ENCODE measurements at regions not wholly inside any gene's neighbourhood (a gene's known extent, or its start where the extent isn't known, plus 50 kb on each side); places are given as distances from the start of the nearest gene placed in this dataset.

DNA sequence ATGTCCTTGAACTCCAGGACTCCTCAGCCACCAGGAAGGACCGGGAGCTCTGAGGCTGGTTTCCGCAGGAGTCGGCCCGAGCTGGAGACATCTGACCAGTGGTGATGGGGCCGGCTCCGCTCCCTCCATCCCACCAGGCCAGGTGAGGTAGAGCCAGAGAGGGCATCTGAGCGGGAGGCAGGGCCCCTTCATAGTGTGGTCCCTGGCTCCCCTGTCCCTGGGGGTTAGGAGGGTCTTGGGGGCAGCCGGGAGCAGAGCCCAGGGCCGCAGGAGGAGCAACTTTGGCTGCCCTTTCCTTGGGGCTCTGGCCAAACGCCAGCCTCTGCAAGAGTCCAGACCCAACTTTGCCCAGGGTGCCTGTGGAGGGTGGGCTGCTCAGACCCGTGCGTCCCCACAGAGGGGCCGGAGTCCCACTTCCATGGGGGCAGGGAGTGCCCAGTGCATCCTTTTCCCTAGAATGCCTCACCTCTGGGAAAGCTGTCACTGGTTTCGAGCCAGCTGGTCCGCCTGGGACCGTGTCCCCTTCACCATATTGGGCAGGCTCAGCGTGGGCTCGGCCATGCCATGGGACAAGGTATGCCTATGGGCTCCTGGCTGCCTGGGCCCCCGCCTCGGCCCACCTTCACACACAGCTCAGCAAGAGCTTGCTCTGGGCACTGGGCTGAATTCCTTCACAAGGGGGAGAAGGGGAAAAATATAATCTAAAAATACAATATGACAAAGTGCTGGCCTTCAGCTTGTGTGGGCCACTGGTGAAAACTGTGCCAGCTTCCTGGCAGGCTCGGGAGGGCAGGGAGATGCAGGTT, 148.6 kb downstream of the TWIST2 start:
- TF ChIP-seq ZNF2 (tag by site-specific recombination; IDR thresholded peaks at IDR 0.05) (no peak), ZFP37 (tag by site-specific recombination; IDR thresholded peaks at IDR 0.05) (no peak), SETDB1 (IDR thresholded peaks at IDR 0.05; ENCODE audit: insufficient read length, low read length) (no peak), ZNF23 (tag by site-specific recombination; IDR thresholded peaks at IDR 0.05; ENCODE audit: borderline replicate concordance) (no peak), MYNN (tag by site-specific recombination; IDR thresholded peaks at IDR 0.05; ENCODE audit: borderline replicate concordance) (no peak), ZNF623 (tag by site-specific recombination; IDR thresholded peaks at IDR 0.05) (no peak), TCF7L2 (IDR thresholded peaks at IDR 0.05; ENCODE audit: borderline replicate concordance, low read depth, low read length) (no peak), BCL11A (tag by site-specific recombination; IDR thresholded peaks at IDR 0.05; ENCODE audit: low read depth) (no peak), ZNF19 (tag by site-specific recombination; IDR thresholded peaks at IDR 0.05; ENCODE audit: low read depth) (no peak)
- TF ChIP-seq, protein P1, sequence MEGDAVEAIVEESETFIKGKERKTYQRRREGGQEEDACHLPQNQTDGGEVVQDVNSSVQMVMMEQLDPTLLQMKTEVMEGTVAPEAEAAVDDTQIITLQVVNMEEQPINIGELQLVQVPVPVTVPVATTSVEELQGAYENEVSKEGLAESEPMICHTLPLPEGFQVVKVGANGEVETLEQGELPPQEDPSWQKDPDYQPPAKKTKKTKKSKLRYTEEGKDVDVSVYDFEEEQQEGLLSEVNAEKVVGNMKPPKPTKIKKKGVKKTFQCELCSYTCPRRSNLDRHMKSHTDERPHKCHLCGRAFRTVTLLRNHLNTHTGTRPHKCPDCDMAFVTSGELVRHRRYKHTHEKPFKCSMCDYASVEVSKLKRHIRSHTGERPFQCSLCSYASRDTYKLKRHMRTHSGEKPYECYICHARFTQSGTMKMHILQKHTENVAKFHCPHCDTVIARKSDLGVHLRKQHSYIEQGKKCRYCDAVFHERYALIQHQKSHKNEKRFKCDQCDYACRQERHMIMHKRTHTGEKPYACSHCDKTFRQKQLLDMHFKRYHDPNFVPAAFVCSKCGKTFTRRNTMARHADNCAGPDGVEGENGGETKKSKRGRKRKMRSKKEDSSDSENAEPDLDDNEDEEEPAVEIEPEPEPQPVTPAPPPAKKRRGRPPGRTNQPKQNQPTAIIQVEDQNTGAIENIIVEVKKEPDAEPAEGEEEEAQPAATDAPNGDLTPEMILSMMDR (tag by site-specific recombination; IDR thresholded peaks at IDR 0.05), result no peak
- TF ChIP-seq, protein P2, sequence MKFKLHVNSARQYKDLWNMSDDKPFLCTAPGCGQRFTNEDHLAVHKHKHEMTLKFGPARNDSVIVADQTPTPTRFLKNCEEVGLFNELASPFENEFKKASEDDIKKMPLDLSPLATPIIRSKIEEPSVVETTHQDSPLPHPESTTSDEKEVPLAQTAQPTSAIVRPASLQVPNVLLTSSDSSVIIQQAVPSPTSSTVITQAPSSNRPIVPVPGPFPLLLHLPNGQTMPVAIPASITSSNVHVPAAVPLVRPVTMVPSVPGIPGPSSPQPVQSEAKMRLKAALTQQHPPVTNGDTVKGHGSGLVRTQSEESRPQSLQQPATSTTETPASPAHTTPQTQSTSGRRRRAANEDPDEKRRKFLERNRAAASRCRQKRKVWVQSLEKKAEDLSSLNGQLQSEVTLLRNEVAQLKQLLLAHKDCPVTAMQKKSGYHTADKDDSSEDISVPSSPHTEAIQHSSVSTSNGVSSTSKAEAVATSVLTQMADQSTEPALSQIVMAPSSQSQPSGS (tag by site-specific recombination; IDR thresholded peaks at IDR 0.05; ENCODE audit: low read depth), result no peak
- TF ChIP-seq, protein P3, sequence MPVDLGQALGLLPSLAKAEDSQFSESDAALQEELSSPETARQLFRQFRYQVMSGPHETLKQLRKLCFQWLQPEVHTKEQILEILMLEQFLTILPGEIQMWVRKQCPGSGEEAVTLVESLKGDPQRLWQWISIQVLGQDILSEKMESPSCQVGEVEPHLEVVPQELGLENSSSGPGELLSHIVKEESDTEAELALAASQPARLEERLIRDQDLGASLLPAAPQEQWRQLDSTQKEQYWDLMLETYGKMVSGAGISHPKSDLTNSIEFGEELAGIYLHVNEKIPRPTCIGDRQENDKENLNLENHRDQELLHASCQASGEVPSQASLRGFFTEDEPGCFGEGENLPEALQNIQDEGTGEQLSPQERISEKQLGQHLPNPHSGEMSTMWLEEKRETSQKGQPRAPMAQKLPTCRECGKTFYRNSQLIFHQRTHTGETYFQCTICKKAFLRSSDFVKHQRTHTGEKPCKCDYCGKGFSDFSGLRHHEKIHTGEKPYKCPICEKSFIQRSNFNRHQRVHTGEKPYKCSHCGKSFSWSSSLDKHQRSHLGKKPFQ (tag by site-specific recombination; IDR thresholded peaks at IDR 0.05), result no peak
- TF ChIP-seq, protein P4, sequence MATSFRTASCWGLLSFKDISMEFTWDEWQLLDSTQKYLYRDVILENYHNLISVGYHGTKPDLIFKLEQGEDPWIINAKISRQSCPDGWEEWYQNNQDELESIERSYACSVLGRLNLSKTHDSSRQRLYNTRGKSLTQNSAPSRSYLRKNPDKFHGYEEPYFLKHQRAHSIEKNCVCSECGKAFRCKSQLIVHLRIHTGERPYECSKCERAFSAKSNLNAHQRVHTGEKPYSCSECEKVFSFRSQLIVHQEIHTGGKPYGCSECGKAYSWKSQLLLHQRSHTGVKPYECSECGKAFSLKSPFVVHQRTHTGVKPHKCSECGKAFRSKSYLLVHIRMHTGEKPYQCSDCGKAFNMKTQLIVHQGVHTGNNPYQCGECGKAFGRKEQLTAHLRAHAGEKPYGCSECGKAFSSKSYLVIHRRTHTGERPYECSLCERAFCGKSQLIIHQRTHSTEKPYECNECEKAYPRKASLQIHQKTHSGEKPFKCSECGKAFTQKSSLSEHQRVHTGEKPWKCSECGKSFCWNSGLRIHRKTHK (tag by site-specific recombination; IDR thresholded peaks at IDR 0.05), result no peak
